ENCODE measurements at regions not wholly inside any gene's neighbourhood (a gene's known extent, or its start where the extent isn't known, plus 50 kb on each side); places are given as distances from the start of the nearest gene placed in this dataset.

- TF ChIP-seq, protein P1, sequence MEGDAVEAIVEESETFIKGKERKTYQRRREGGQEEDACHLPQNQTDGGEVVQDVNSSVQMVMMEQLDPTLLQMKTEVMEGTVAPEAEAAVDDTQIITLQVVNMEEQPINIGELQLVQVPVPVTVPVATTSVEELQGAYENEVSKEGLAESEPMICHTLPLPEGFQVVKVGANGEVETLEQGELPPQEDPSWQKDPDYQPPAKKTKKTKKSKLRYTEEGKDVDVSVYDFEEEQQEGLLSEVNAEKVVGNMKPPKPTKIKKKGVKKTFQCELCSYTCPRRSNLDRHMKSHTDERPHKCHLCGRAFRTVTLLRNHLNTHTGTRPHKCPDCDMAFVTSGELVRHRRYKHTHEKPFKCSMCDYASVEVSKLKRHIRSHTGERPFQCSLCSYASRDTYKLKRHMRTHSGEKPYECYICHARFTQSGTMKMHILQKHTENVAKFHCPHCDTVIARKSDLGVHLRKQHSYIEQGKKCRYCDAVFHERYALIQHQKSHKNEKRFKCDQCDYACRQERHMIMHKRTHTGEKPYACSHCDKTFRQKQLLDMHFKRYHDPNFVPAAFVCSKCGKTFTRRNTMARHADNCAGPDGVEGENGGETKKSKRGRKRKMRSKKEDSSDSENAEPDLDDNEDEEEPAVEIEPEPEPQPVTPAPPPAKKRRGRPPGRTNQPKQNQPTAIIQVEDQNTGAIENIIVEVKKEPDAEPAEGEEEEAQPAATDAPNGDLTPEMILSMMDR (conservative IDR thresholded peaks at IDR 0.05) = no peak
- Mint-ChIP-seq H3K9me3 (no peaks in the 10 kb centered on the region), H3K4me3 (peak overlapping the region; percentile 81), H3K27me3 (peaks cover 19% of the 10 kb centered on the region), H3K27ac (no peak overlapping the region), H3K4me1 (ENCODE audit: unreplicated experiment) (peaks cover 8% of the 10 kb centered on the region), H3K36me3 (no peaks in the 10 kb centered on the region)
- no peak for DNase-seq (ENCODE audit: extremely low spot score, unreplicated experiment)
Observed at GRCh38 chr7:54888734-54889082, 129.7 kb upstream of the SEC61G start.

GRCh38 chr7:54897891-54898290 lies 120.9 kb upstream of the EGFR start:
- TF ChIP-seq, protein P1 (conservative IDR thresholded peaks at IDR 0.05) = no peak
- Mint-ChIP-seq H3K27ac (no peak overlapping the region), H3K36me3 (no peaks in the 10 kb centered on the region), H3K27me3 (peaks cover 6% of the 10 kb centered on the region), H3K4me1 (ENCODE audit: unreplicated experiment) (no peaks in the 10 kb centered on the region), H3K4me3 (no peak overlapping the region), H3K9me3 (no peaks in the 10 kb centered on the region)
- DNase-seq (ENCODE audit: extremely low spot score, unreplicated experiment) = no peak

DNA sequence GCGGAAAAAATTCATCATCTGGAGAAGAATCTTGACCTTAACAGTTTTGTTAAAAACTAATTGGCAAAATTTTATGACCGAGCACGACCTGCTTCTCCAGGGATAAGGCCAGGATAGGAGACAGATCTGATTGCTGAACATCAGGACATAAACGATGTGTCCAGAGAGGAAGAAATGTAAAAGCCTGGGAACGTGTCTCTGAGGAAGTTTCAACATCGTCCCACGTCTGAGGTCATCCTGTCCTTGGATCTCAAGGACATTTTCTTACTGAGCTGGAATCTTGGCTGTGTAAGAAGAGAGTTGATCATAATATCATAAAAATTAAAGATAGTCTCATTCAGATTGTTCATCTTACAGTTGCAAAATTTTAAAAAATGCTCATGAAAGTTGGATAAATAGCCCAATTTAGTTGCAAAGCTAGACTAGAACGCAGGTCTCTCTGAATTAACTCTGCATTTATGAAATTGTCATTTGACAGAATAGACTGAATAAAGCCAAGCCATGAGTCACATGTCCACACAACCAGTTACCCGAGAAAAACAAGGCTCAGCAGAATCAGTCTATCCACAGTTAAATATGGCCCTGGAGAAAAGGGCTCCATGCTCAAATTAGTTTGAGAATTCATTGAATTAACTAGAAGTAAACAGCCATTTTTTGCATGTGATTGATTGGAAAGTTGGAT lies 120.0 kb upstream of the EGFR start:
- H3K4me1 Mint-ChIP-seq (ENCODE audit: unreplicated experiment) = peaks cover 2% of the 10 kb centered on the region
- H3K27ac Mint-ChIP-seq = no peak overlapping the region

DNA sequence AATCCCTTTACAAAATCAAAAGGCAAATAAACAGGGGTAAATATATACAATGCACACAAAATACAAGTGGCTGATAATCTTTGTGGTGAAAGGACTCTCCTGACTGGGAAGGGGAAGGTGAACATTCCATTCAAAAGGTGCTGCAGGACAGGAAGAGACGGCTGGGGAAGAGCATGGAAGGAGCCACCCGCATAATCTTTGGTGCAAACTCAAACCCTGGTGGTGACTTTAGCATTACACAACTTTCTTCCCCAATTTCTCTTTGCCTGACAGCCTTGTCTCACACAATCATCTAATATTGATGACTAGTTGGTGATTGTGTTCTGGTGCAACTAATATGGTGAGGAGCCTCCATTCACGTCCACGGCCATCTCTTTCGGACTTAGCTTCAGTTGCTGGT lies 117.0 kb upstream of the EGFR start:
- H3K9me3 Mint-ChIP-seq = no peaks in the 10 kb centered on the region

More for the DNA sequence above, 120.0 kb upstream of the EGFR start:
- H3K9me3 Mint-ChIP-seq = no peaks in the 10 kb centered on the region
- no peaks in the 10 kb centered on the region for H3K36me3 Mint-ChIP-seq
- peaks cover 4% of the 10 kb centered on the region for H3K27me3 Mint-ChIP-seq
- TF ChIP-seq, protein P1 (conservative IDR thresholded peaks at IDR 0.05) = no peak
- no peak overlapping the region for H3K4me3 Mint-ChIP-seq
- no peak for DNase-seq (ENCODE audit: extremely low spot score, unreplicated experiment)

DNA sequence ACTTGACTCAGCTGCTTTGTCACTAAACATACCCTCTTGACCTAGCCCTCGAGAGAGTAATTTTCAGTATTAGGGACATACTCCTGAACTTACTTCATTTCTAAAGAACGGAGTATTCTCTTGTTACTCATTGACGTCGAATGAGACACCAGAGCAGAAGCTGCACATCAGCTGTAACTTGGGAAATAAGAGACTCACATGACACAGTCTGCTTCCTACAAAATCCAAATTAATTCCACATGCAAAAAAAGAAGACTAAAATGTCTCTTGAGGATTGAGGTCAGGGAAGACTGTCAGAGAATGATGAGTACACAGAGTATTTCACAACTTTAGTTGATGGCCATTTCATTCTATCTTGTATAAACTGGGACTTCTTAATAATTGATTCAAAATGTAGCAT lies 114.7 kb upstream of the EGFR start:
- no peak overlapping the region for H3K4me3 Mint-ChIP-seq
- peaks cover 3% of the 10 kb centered on the region for H3K27me3 Mint-ChIP-seq
- H3K9me3 Mint-ChIP-seq = no peaks in the 10 kb centered on the region
- TF ChIP-seq, protein P1 (conservative IDR thresholded peaks at IDR 0.05) = no peak
- no peak for DNase-seq (ENCODE audit: extremely low spot score, unreplicated experiment)
- H3K27ac Mint-ChIP-seq = no peak overlapping the region
- H3K36me3 Mint-ChIP-seq = no peaks in the 10 kb centered on the region
- peaks cover 15% of the 10 kb centered on the region for H3K4me1 Mint-ChIP-seq (ENCODE audit: unreplicated experiment)

More for the DNA sequence above, 117.0 kb upstream of the EGFR start:
- H3K4me1 Mint-ChIP-seq (ENCODE audit: unreplicated experiment) = peaks cover 15% of the 10 kb centered on the region
- no peaks in the 10 kb centered on the region for H3K36me3 Mint-ChIP-seq
- peaks cover 3% of the 10 kb centered on the region for H3K27me3 Mint-ChIP-seq
- TF ChIP-seq, protein P1 (conservative IDR thresholded peaks at IDR 0.05) = no peak
- H3K27ac Mint-ChIP-seq = no peak overlapping the region
- no peak overlapping the region for H3K4me3 Mint-ChIP-seq
- no peak for DNase-seq (ENCODE audit: extremely low spot score, unreplicated experiment)
